ENCODE measurements at regions not wholly inside any gene's neighbourhood (a gene's known extent, or its start where the extent isn't known, plus 50 kb on each side); places are given as distances from the start of the nearest gene placed in this dataset.

DNA sequence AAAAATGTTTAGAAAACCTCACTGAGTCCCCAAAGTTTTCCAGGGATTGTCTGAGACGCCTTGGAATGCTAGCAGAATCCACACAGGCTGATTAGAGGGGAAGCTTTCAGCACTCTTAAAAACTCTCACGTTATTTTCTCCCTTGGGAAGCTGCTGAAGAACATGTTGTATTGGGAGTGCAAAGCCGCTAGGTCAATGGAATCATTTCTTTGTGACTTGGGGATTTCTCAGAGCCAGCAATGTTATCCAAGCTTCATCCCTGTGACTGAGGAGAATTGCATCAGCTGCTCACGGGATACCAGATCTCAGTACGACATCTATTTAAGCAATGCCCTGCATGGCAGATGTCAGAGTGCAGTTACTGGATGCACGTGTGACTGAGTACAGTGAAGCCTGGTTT is 426.4 kb upstream of the MPDZ start:
- TF ChIP-seq CREB1 (CRISPR knock-in tag; IDR thresholded peaks at IDR 0.05; ENCODE audit: low read depth) (no peak), EZH2 (IDR thresholded peaks at IDR 0.05; ENCODE audit: low read depth, unreplicated experiment) (no peak), CTCF (conservative IDR thresholded peaks at IDR 0.05; ENCODE audit: low read depth in 2 of 2) (no peak)

Data from GM23338 (cell line).